ENCODE measurements at regions not wholly inside any gene's neighbourhood (a gene's known extent, or its start where the extent isn't known, plus 50 kb on each side); places are given as distances from the start of the nearest gene placed in this dataset.

- Histone ChIP-seq H3K4me1 (ENCODE audit: insufficient read depth, low read length, poor library complexity, severe bottlenecking) (no peaks in the 10 kb centered on the region), H3K36me3 (ENCODE audit: insufficient read depth, low read length) (no peaks in the 10 kb centered on the region), H3K9me3 (ENCODE audit: insufficient read depth, low read depth, low read length) (no peaks in the 10 kb centered on the region), H3K79me2 (ENCODE audit: insufficient read depth, low read length) (no peaks in the 10 kb centered on the region), H4K20me1 (ENCODE audit: insufficient read depth, low read length, poor library complexity, severe bottlenecking) (no peaks in the 10 kb centered on the region), H3K9ac (ENCODE audit: low read depth, low read length, poor library complexity, severe bottlenecking) (no peak overlapping the region), H2AFZ (ENCODE audit: low read length) (no peak overlapping the region), H3K4me2 (ENCODE audit: low read depth, low read length, poor library complexity, severe bottlenecking) (no peak overlapping the region), H3F3A (ENCODE audit: low read depth) (no peaks in the 10 kb centered on the region), H3K4me3 (ENCODE audit: low read length, poor library complexity, severe bottlenecking) (no peak overlapping the region), H3K27me3 (ENCODE audit: insufficient read depth, low read length, poor library complexity, severe bottlenecking) (no peaks in the 10 kb centered on the region), H3K9me2 (replicated peaks; ENCODE audit: low read depth, low read length) (no peaks in the 10 kb centered on the region)
- TF ChIP-seq CTCF (conservative IDR thresholded peaks at IDR 0.05; ENCODE audit: low read length) (no peak), EZH2phosphoT487 (IDR thresholded peaks at IDR 0.05; ENCODE audit: borderline replicate concordance) (no peak)
Observed at GRCh38 chr9:117932585-117932984, 228.4 kb downstream of the TLR4 start.

GRCh38 chr9:117936185-117937130 lies 232.3 kb downstream of the TLR4 start:
- no peaks in the 10 kb centered on the region for H3K36me3 ChIP-seq (ENCODE audit: insufficient read depth, low read length)
- H3K79me2 ChIP-seq (ENCODE audit: insufficient read depth, low read length), result no peaks in the 10 kb centered on the region
- no peak overlapping the region for H3K9ac ChIP-seq (ENCODE audit: low read depth, low read length, poor library complexity, severe bottlenecking)
- no peaks in the 10 kb centered on the region for H3K27me3 ChIP-seq (ENCODE audit: insufficient read depth, low read length, poor library complexity, severe bottlenecking)
- H3K4me1 ChIP-seq (ENCODE audit: insufficient read depth, low read length, poor library complexity, severe bottlenecking), result no peaks in the 10 kb centered on the region
- no peaks in the 10 kb centered on the region for H4K20me1 ChIP-seq (ENCODE audit: insufficient read depth, low read length, poor library complexity, severe bottlenecking)
- no peak for TF ChIP-seq CTCF (conservative IDR thresholded peaks at IDR 0.05; ENCODE audit: low read length)
- no peak for TF ChIP-seq EZH2phosphoT487 (IDR thresholded peaks at IDR 0.05; ENCODE audit: borderline replicate concordance)
- no peaks in the 10 kb centered on the region for H3F3A ChIP-seq (ENCODE audit: low read depth)
- no peak overlapping the region for H2AFZ ChIP-seq (ENCODE audit: low read length)
- no peak overlapping the region for H3K4me2 ChIP-seq (ENCODE audit: low read depth, low read length, poor library complexity, severe bottlenecking)
- H3K4me3 ChIP-seq (ENCODE audit: low read length, poor library complexity, severe bottlenecking), result no peak overlapping the region
- no peaks in the 10 kb centered on the region for H3K9me2 ChIP-seq (replicated peaks; ENCODE audit: low read depth, low read length)
- no peaks in the 10 kb centered on the region for H3K9me3 ChIP-seq (ENCODE audit: insufficient read depth, low read depth, low read length)

DNA sequence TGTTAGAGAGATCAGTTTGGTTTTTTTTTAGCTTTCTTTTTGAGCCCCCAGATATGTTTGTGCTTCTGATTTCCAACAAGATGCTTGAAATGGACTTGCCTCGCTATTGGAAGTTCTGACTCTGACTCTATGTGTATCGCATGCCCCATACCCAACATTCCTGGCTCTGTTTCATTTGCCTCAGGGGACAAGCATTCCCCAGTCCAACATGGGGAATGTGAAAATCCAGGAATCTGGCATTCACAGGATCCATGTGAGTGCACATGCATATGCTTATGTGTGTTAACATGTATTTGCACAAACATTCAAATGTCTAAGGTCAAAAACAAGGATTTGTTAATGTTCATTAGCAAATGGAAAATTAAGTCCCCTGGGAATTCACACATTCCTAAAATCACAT lies 233.9 kb downstream of the TLR4 start:
- Histone ChIP-seq H2AFZ (ENCODE audit: low read length) (no peak overlapping the region), H3K79me2 (ENCODE audit: insufficient read depth, low read length) (no peaks in the 10 kb centered on the region), H4K20me1 (ENCODE audit: insufficient read depth, low read length, poor library complexity, severe bottlenecking) (no peaks in the 10 kb centered on the region), H3K36me3 (ENCODE audit: insufficient read depth, low read length) (no peaks in the 10 kb centered on the region), H3K27me3 (ENCODE audit: insufficient read depth, low read length, poor library complexity, severe bottlenecking) (no peaks in the 10 kb centered on the region), H3K4me2 (ENCODE audit: low read depth, low read length, poor library complexity, severe bottlenecking) (no peak overlapping the region), H3F3A (ENCODE audit: low read depth) (no peaks in the 10 kb centered on the region), H3K4me3 (ENCODE audit: low read length, poor library complexity, severe bottlenecking) (no peak overlapping the region), H3K4me1 (ENCODE audit: insufficient read depth, low read length, poor library complexity, severe bottlenecking) (no peaks in the 10 kb centered on the region), H3K9me2 (replicated peaks; ENCODE audit: low read depth, low read length) (no peaks in the 10 kb centered on the region), H3K9me3 (ENCODE audit: insufficient read depth, low read depth, low read length) (no peaks in the 10 kb centered on the region), H3K9ac (ENCODE audit: low read depth, low read length, poor library complexity, severe bottlenecking) (no peak overlapping the region)
- TF ChIP-seq CTCF (conservative IDR thresholded peaks at IDR 0.05; ENCODE audit: low read length), result no peak
- TF ChIP-seq EZH2phosphoT487 (IDR thresholded peaks at IDR 0.05; ENCODE audit: borderline replicate concordance), result no peak
